ENCODE measurements at regions not wholly inside any gene's neighbourhood (a gene's known extent, or its start where the extent isn't known, plus 50 kb on each side); places are given as distances from the start of the nearest gene placed in this dataset.

- no peaks in the 10 kb centered on the region for H3K36me3 ChIP-seq
- TF ChIP-seq CTCF (IDR thresholded peaks at IDR 0.05), result peak in 2 of 3 donors; percentile 8 to 38
- TF ChIP-seq POLR2AphosphoS5 (IDR thresholded peaks at IDR 0.05), result no peak
- TF ChIP-seq POLR2A (IDR thresholded peaks at IDR 0.05), result no peak
- peaks cover 0 to 24% of the 10 kb centered on the region in 2 donors for H3K27me3 ChIP-seq
- no peak for DNase-seq (ENCODE audit: low spot score in 2 of 2)
- H3K4me3 ChIP-seq, result peak overlapping the region in 1 of 3 donors; percentile 30
- H3K27ac ChIP-seq, result no peak overlapping the region
- intact Hi-C loops (cut with DNase I; ENCODE audit: low total_unique reads), result no loop called here
- no peaks in the 10 kb centered on the region for H3K9me3 ChIP-seq
- no peaks in the 10 kb centered on the region for H3K4me1 ChIP-seq
Measured at GRCh38 chr14:100654814-100655740, 67.9 kb upstream of the BEGAIN start.

DNA sequence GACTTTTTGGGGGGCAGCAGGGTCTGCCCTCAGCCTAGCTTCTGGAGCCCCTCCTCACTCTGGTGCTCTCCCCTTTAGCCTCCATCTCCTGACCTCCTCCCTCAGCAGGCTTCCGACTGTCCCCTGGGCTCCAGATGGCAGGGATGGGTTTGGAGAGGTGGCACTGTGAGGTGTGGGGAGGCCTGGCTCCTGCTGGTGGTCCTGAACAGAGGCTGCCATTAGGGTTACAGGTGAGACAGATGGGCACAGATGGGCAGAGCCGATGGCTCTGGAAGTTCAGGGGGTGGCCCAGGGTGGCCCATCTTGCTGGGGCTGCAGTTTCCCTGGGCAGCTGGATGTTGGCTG, 68.5 kb upstream of the BEGAIN start:
- no peak for DNase-seq (ENCODE audit: low spot score in 2 of 2)

DNA sequence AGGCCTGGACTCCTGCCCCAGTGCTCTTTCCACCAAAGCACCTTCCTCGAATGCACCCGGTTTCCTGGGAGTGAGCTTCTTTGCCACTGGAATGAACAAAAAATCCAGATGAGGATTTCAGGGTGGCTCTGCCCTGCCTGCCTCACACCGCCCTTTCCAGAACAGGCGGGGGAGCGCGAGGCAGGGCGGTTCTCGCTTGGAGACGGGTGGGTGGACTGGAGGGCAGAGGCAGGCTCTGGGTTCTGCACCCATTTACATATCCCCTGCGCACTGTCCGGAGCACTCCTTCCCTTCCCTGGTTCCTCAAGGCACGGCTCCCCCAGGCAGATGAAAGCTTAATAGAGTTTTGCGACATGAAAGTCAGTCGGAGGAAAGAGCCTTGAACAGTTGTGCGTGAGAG, 69.7 kb upstream of the DLK1 start:
- intact Hi-C loops (cut with DNase I; ENCODE audit: low total_unique reads), result no loop called here
- Histone ChIP-seq H3K27ac (no peak overlapping the region), H3K36me3 (no peaks in the 10 kb centered on the region), H3K9me3 (no peaks in the 10 kb centered on the region), H3K4me3 (no peak overlapping the region), H3K27me3 (peaks cover 0 to 24% of the 10 kb centered on the region in 2 donors), H3K4me1 (no peaks in the 10 kb centered on the region)
- TF ChIP-seq POLR2A (IDR thresholded peaks at IDR 0.05) (no peak), POLR2AphosphoS5 (IDR thresholded peaks at IDR 0.05) (no peak), CTCF (IDR thresholded peaks at IDR 0.05) (no peak)
- no peak for DNase-seq (ENCODE audit: low spot score in 2 of 2)

More for the DNA sequence above, 68.5 kb upstream of the BEGAIN start:
- H3K27ac ChIP-seq, result no peak overlapping the region
- TF ChIP-seq POLR2AphosphoS5 (IDR thresholded peaks at IDR 0.05), result no peak
- no peak for TF ChIP-seq CTCF (IDR thresholded peaks at IDR 0.05)
- no peak for TF ChIP-seq POLR2A (IDR thresholded peaks at IDR 0.05)
- intact Hi-C loops (cut with DNase I; ENCODE audit: low total_unique reads), result no loop called here
- no peaks in the 10 kb centered on the region for H3K4me1 ChIP-seq
- no peaks in the 10 kb centered on the region for H3K36me3 ChIP-seq
- H3K9me3 ChIP-seq, result no peaks in the 10 kb centered on the region
- H3K4me3 ChIP-seq, result no peak overlapping the region
- H3K27me3 ChIP-seq, result peaks cover 0 to 24% of the 10 kb centered on the region in 2 donors

GRCh38 chr14:100657780-100658179, 68.9 kb upstream of the DLK1 start:
- peaks cover 0 to 24% of the 10 kb centered on the region in 2 donors for H3K27me3 ChIP-seq
- no peaks in the 10 kb centered on the region for H3K9me3 ChIP-seq
- H3K4me3 ChIP-seq, result no peak overlapping the region
- intact Hi-C loops (cut with DNase I; ENCODE audit: low total_unique reads), result no loop called here
- no peak for TF ChIP-seq POLR2A (IDR thresholded peaks at IDR 0.05)
- TF ChIP-seq POLR2AphosphoS5 (IDR thresholded peaks at IDR 0.05), result no peak
- no peak for TF ChIP-seq CTCF (IDR thresholded peaks at IDR 0.05)
- no peak overlapping the region for H3K27ac ChIP-seq
- no peaks in the 10 kb centered on the region for H3K4me1 ChIP-seq
- H3K36me3 ChIP-seq, result no peaks in the 10 kb centered on the region
- no peak for DNase-seq (ENCODE audit: low spot score in 2 of 2)

GRCh38 chr14:100658181-100658886, 68.4 kb upstream of the DLK1 start:
- Histone ChIP-seq H3K36me3 (no peaks in the 10 kb centered on the region), H3K27ac (no peak overlapping the region), H3K4me3 (no peak overlapping the region), H3K4me1 (no peaks in the 10 kb centered on the region), H3K27me3 (peaks cover 0 to 24% of the 10 kb centered on the region in 2 donors), H3K9me3 (no peaks in the 10 kb centered on the region)
- no peak for DNase-seq (ENCODE audit: low spot score in 2 of 2)
- intact Hi-C loops (cut with DNase I; ENCODE audit: low total_unique reads), result no loop called here
- no peak for TF ChIP-seq CTCF (IDR thresholded peaks at IDR 0.05)
- no peak for TF ChIP-seq POLR2A (IDR thresholded peaks at IDR 0.05)
- no peak for TF ChIP-seq POLR2AphosphoS5 (IDR thresholded peaks at IDR 0.05)

All from breast epithelium (tissue), 4 donors.